GM21619 (cell line): ENCODE measurements at regions not wholly inside any gene's neighbourhood (a gene's known extent, or its start where the extent isn't known, plus 50 kb on each side); places are given as distances from the start of the nearest gene placed in this dataset.

Source experiments
- ATAC-seq: cut with Tn5 transposase; IDR thresholded peaks from one replicate; pipeline ENCODE4 v1.9.1; 2021; ENCODE audit not compliant: unreplicated experiment

DNA sequence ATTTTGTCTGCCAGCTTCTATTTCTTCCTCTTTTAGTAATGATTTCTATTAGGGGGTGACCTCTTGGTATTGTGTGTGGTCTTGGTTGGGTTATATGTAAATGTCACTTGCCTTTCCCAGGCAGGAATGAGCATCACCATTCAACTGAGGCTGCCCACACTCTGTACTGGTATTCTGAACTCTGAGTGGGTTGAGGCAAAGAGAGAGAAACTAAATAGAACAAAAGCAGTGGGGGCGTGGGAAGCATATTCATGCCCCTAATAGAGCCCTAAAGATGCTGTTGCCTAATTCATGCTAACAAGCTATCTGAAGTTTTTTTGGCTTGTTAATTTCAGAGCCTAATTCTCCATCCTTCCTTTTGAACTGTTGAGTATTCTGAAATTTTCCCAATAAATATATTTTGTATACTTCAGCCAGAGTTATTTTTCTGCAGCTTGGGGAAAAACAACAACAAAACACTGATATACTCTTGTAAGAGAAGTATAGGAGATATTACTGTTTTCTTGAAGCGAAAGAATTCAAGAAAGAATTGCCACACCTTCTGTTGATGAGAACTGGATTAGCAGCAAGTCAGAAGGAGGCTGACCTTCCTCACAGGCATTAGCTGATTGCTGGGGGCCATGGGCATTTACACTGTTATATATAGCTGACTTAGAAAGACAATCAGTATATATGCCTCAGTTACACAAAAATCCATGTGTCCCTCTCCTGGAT, 315.8 kb upstream of the KLF12 start:
- ATAC-seq: no peak

DNA sequence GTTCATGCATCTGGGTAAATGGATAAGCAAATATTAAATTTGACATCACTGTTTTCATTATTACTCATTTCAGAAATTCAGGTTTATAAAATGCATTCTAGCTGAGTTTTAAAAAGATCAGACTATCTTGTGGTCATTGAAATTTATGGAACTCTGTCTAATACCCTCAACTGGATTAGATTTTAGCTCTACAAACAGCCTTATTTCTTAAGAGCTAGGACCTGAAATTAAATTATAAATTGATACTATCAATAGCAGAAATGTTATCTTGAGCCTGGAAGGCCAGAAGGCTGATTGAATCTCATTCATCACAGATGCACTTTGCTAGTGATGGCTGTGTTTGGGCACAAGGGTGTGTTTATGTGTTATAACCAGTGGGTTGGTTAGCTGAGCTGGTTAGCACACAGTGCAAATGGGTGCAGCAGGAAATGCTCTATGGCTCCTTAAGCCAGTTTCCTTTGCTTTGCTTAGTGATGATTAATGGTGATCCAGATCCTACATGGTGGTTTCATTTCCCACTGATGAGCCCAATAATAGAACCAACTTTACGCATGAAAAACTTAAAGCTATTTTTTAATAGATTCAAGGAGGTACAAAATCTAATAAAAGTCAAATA, 310.8 kb upstream of the KLF12 start:
- ATAC-seq: no peak

DNA sequence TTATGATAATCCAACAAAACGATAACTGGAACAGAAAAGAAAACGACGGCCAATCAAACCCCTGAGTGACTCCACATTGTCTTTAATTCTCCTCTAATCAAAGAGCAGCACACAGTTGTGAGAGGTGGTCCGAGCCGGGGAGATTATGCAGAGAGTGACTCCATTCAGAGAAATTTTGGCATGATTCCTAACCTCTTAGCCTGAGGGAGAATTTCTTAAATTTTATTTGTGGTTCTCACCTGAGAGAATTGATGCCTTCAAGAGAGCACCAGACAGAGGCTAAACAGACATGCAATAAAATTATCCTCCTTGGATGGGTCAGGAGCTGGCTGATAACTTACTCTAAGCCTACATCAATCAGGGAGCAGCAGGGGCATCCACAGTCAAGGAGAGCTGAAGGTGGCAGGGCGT, 310.0 kb upstream of the KLF12 start:
- no peak for ATAC-seq

GRCh38 chr13:74443631-74444030, 309.4 kb upstream of the KLF12 start:
- ATAC-seq: no peak

GRCh38 chr13:74442751-74443150, 308.5 kb upstream of the KLF12 start:
- no peak for ATAC-seq

GRCh38 chr13:74438901-74439300, 304.7 kb upstream of the KLF12 start:
- no peak for ATAC-seq

GRCh38 chr13:74434782-74435181, 300.6 kb upstream of the KLF12 start:
- no peak for ATAC-seq

GRCh38 chr13:74424455-74424854, 290.3 kb upstream of the KLF12 start:
- ATAC-seq: no peak

GRCh38 chr13:74423434-74423833, 289.2 kb upstream of the KLF12 start:
- ATAC-seq: no peak

- no peak for ATAC-seq
Observed at GRCh38 chr13:74414458-74414857, 280.3 kb upstream of the KLF12 start.

DNA sequence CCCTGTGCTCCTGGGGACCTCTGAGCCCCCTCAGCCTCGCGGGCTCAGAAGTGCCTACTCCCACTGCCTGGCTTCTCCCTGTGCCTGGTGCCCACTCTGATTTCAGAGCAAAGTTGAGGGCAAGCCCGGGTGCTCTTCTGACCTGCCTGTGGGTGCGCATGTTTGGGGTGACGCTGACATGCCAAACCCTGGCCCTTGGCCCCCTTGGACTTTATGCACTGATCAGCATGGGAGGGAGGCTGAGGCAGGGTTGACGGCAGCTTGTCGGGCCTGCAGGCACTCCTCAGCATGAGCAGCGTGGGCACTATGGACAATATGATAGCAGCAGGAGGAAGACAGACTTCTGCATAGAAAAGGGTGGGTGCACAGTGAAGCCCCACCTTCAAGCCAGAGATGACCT, 279.3 kb upstream of the KLF12 start:
- ATAC-seq: no peak

- ATAC-seq: no peak
Observed at GRCh38 chr13:74409551-74409950, 275.3 kb upstream of the KLF12 start.

DNA sequence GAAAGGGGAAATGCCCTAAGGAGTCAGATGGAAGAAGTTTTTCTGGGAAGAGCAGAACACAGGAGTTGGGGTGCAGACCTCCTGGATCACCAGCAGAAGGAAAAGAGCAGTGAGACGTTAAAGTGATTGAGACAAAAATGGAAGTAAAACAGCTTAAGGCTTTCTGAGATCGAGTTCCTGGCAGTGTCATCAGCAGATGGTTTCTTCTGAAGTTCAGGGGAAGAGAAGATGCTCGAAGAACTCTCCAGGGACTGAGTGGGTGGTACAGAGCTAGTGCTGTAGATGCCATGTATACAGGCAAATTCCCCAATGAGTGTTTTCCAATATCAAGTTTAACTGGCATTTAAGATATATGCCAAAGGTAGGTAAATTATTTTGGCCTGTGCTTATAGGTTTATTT, 272.2 kb upstream of the KLF12 start:
- no peak for ATAC-seq

- no peak for ATAC-seq
Observed at GRCh38 chr13:74398599-74398998, 264.4 kb upstream of the KLF12 start.

GRCh38 chr13:74389056-74389455, 254.9 kb upstream of the KLF12 start:
- no peak for ATAC-seq

GRCh38 chr13:74388626-74389025, 254.4 kb upstream of the KLF12 start:
- no peak for ATAC-seq

DNA sequence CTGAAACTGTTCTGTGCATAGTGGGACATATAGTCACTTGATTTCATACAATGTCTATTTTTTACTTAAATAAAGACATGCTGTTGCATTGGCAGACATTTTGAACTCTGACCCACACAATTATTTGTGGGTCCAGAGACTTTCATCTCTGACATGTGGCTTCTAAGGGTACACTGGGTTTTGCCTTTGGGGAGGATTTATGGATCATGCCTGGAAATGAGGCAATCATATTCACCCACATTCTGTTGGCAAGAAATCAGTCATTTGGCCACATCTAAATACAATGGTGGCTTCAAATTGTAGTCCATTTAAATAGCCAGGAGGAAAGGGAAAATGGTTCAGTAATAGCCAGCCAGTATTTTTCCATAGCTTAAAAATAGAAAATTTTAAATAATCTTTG, 238.3 kb upstream of the KLF12 start:
- ATAC-seq: no peak

DNA sequence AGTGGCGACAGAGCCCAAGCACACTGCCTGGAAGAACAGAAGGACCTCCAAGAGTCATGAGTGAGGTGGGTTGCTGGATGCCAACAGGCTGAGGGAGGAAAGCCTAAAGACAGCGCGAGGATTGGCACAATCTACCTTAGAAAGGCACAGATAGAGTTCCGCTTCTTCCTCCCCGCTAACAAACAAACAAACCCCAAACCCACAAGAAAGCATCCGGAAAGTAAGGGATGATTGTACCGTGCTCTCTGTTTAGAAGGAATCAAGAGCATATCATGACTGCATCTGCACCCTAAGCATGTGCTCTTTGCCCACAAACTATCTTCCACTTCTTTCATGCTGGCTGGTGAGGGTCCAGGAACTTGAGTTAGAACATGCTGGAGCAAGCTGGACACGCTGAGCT, 233.0 kb upstream of the KLF12 start:
- no peak for ATAC-seq

GRCh38 chr13:74361274-74361673, 227.1 kb upstream of the KLF12 start:
- ATAC-seq: no peak

GRCh38 chr13:74346960-74347359, 212.8 kb upstream of the KLF12 start:
- ATAC-seq: no peak

DNA sequence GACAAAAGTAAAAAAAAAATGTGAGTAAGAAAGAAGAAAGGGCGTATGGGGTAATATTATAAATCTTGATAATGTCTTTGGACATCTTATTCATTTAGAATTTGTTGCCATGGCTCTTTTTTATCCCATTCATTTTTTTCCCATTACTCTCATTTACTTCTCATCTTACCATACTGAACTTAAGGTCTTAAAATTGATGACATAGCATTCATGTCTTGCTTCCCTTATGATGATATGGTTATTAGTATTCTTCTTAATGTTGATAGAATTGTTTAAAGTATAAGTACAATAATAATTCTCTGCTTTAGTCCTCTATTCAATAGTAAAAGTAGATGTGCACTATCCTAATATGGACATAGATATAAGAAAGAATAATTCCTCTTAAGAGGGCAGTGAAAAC, 204.1 kb upstream of the KLF12 start:
- no peak for ATAC-seq

DNA sequence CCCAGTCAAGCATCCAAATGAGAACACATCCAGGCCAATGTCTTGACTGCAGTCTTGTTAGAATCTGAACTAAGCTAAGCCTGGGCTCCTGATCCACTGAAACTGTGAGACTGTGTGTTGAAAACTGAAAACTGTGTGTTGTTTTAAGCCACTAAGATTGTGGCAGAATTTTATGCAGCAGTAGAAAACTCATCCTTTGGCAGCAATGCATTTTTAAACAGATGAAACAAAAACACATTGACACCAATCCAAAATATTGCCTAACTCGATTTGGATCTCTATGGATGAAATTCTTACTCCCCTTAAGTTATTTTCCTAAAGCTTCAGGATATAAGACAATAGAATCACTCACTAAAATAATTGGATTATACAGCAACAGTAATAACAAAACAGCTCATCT, 202.3 kb upstream of the KLF12 start:
- no peak for ATAC-seq

- ATAC-seq: no peak
Observed at GRCh38 chr13:74335370-74335769, 201.2 kb upstream of the KLF12 start.
